Endothelial cell of umbilical vein (primary cell): ENCODE measurements at regions not wholly inside any gene's neighbourhood (a gene's known extent, or its start where the extent isn't known, plus 50 kb on each side); places are given as distances from the start of the nearest gene placed in this dataset.

Source experiments
- BruUV-seq: library from RNA; stranded (reverse); fragments of 400-500 nt; replicated peaks from 2 replicates; lab custom pipeline; 2021; lab: Mats Ljungman, UMichigan
- CTCF ChIA-PET: fragments of 300-600, 350-600 bp; sonication (Branson Sonifier 250); formaldehyde crosslinking; loops from one replicate; lab custom pipeline; 2021; ENCODE audit warnings: antibody characterized with exemption, inconsistent platforms; lab: Charles Lee
- POLR2A ChIA-PET: fragments of 300-600, 350-600 bp; sonication (Branson Sonifier 250); formaldehyde crosslinking; loops from one replicate; lab custom pipeline; 2021; ENCODE audit warnings: antibody characterized with exemption, inconsistent platforms; lab: Charles Lee
- DNase-seq: peaks from one replicate; pipeline ENCODE4 v3.0.0-alpha.2; 2011; ENCODE audit warnings: low read depth, low spot score
- FAIRE-seq: peaks from 2 replicates; lab custom pipeline; 2011; peaks lifted over from hg19 to GRCh38; lab: Jason Lieb, UNC
- H2AFZ ChIP-seq: 2 replicates; pipeline ENCODE4 v1.6.0; 2012; ENCODE audit warnings: low read depth, low read length, control low read depth, inconsistent platforms
- H3K27ac ChIP-seq: 2 replicates; pipeline ENCODE4 v1.5.1; 2011; ENCODE audit warnings: low read depth, mild to moderate bottlenecking, control low read depth, low read length, moderate library complexity; ENCODE audit not compliant: insufficient read depth
- H3K27me3 ChIP-seq, 2 experiments: 2 replicates each; pipeline versions ENCODE4 v1.6.0 to v1.6.1; 2011; ENCODE audit warnings: low read length in 2 of 2, mixed read lengths in 1 of 2; ENCODE audit not compliant: control insufficient read depth in 2 of 2, insufficient read depth in 2 of 2
- H3K36me3 ChIP-seq, 2 experiments: 2 replicates in 1 of 2; 3 replicates in 1 of 2; pipeline ENCODE4 v1.5.1; 2011; ENCODE audit warnings: low read length in 2 of 2, mild to moderate bottlenecking in 1 of 2, moderate library complexity in 1 of 2; ENCODE audit not compliant: control insufficient read depth in 2 of 2, insufficient read depth in 2 of 2; ENCODE audit errors: extremely low read depth in 1 of 2
- H3K4me1 ChIP-seq: 3 replicates; pipeline ENCODE4 v1.5.1; 2011; ENCODE audit warnings: mild to moderate bottlenecking, low read length; ENCODE audit not compliant: control insufficient read depth, insufficient read depth; ENCODE audit errors: extremely low read depth
- H3K4me2 ChIP-seq: 2 replicates; pipeline ENCODE4 v1.6.1; 2011; ENCODE audit warnings: low read length, control low read depth, mixed read lengths; ENCODE audit not compliant: insufficient read depth
- H3K4me3 ChIP-seq, 3 experiments: fragments of 200-600 bp in 1 of 3; sonication (generic), shearing (Covaris generic) in 1 of 3; replicated peaks in 1 of 3; 2 replicates each; pipeline ENCODE4 v1.5.1; 2011 to 2016; ENCODE audit warnings: control low read depth in 3 of 3, low read length in 3 of 3, mild to moderate bottlenecking in 2 of 3, inconsistent platforms in 1 of 3, low read depth in 1 of 3, moderate library complexity in 1 of 3; ENCODE audit not compliant: insufficient read depth in 1 of 3
- H3K79me2 ChIP-seq: 2 replicates; pipeline ENCODE4 v1.6.0; 2012; ENCODE audit warnings: low read length, inconsistent platforms; ENCODE audit not compliant: control insufficient read depth, insufficient read depth
- H3K9ac ChIP-seq: replicated peaks from 2 replicates; pipeline ENCODE3; 2011; ENCODE audit warnings: low read length, control low read depth; ENCODE audit not compliant: insufficient read depth; ENCODE audit errors: extremely low read depth
- H3K9me1 ChIP-seq: replicated peaks from 3 replicates; pipeline ENCODE4 v1.6.0; 2011; ENCODE audit warnings: mild to moderate bottlenecking, low read length; ENCODE audit not compliant: control insufficient read depth, insufficient read depth; ENCODE audit errors: extremely low read depth
- H3K9me3 ChIP-seq: replicated peaks from 2 replicates; pipeline ENCODE4 v1.5.1; 2012; ENCODE audit warnings: low read length, inconsistent platforms; ENCODE audit not compliant: control insufficient read depth, insufficient read depth
- H4K20me1 ChIP-seq: replicated peaks from 2 replicates; pipeline ENCODE3; 2011; ENCODE audit warnings: mild to moderate bottlenecking, low read length; ENCODE audit not compliant: control insufficient read depth, insufficient read depth; ENCODE audit errors: extremely low read depth
- CTCF ChIP-seq, 2 donors: IDR thresholded peaks; 1 replicate in 1 of 2; 2 replicates in 1 of 2; pipeline ENCODE4 v1.5.1; 2011; ENCODE audit warnings: low read length in 2 of 2, mild to moderate bottlenecking in 2 of 2, moderate library complexity in 2 of 2, control low read depth in 1 of 2, inconsistent platforms in 1 of 2, low read depth in 1 of 2; ENCODE audit not compliant: insufficient read depth in 1 of 2; ENCODE audit errors: extremely low read depth in 1 of 2
- EZH2 ChIP-seq: IDR thresholded peaks from 2 replicates; pipeline ENCODE4 v1.6.1; 2012; ENCODE audit warnings: borderline replicate concordance, low read depth, mild to moderate bottlenecking, moderate library complexity, low read length, inconsistent platforms; ENCODE audit not compliant: severe bottlenecking
- FOS ChIP-seq: IDR thresholded peaks from 2 replicates; pipeline ENCODE4 v1.6.1; 2011; ENCODE audit warnings: mild to moderate bottlenecking, low read length, moderate library complexity, borderline replicate concordance; ENCODE audit not compliant: insufficient read depth
- GATA2 ChIP-seq: IDR thresholded peaks from 2 replicates; pipeline ENCODE4 v1.7.0; 2011; ENCODE audit warnings: low read depth, mild to moderate bottlenecking, moderate library complexity, mixed read lengths, low read length; ENCODE audit not compliant: insufficient read length, insufficient read depth
- JUN ChIP-seq: IDR thresholded peaks from 2 replicates; pipeline ENCODE4 v1.6.1; 2011; ENCODE audit warnings: borderline replicate concordance, low read depth; ENCODE audit not compliant: insufficient read length, insufficient read depth
- MAX ChIP-seq: IDR thresholded peaks from 2 replicates; pipeline ENCODE4 v1.6.1; 2011; ENCODE audit not compliant: insufficient read depth, insufficient read length
- MYC ChIP-seq: IDR thresholded peaks from one replicate; pipeline ENCODE4 v1.6.1; 2011; ENCODE audit warnings: mild to moderate bottlenecking, low read depth, low read length
- POLR2A ChIP-seq: IDR thresholded peaks from 2 replicates; pipeline ENCODE4 v1.6.1; 2012; ENCODE audit warnings: low read depth, mild to moderate bottlenecking, control low read depth, low read length
- POLR2AphosphoS5 ChIP-seq: IDR thresholded peaks from 2 replicates; pipeline ENCODE4 v1.6.1; 2012; ENCODE audit warnings: low read depth, mild to moderate bottlenecking, control low read depth, low read length, moderate library complexity; ENCODE audit not compliant: insufficient read depth
- dilution Hi-C: fragments of 300-500 bp; cut with MboI; formaldehyde crosslinking; loops from one replicate; pipeline ENCODE4 v1.15.0; 2019; ENCODE audit warnings: low sequenced_read_pairs; ENCODE audit not compliant: extremely low pct_ligation_motif_present
- intact Hi-C: fragments of 100-400 bp; cut with micrococcal nuclease; formaldehyde crosslinking; loops from one replicate; pipeline ENCODE4 v1.10.0; 2022

- Histone ChIP-seq H3K79me2 (no peaks in the 10 kb centered on the region), H2AFZ (no peak overlapping the region), H3K4me2 (no peak overlapping the region), H3K9me3 (no peaks in the 10 kb centered on the region), H3K4me1 (no peaks in the 10 kb centered on the region), H3K27ac (no peak overlapping the region), H3K36me3 (no peaks in the 10 kb centered on the region), H3K9ac (no peak overlapping the region), H4K20me1 (no peaks in the 10 kb centered on the region), H3K4me3 (no peak overlapping the region), H3K27me3 (no peaks in the 10 kb centered on the region), H3K9me1 (no peaks in the 10 kb centered on the region)
- ChIA-PET CTCF (no interaction called here), POLR2A (no interaction called here)
- intact Hi-C loops (no loop called here), dilution Hi-C loops (no loop called here)
- no TSS peak for BruUV-seq
- TF ChIP-seq MAX = no peak
- TF ChIP-seq POLR2A = no peak
- TF ChIP-seq GATA2 = no peak
- no peak for TF ChIP-seq EZH2
- no peak for TF ChIP-seq MYC
- no peak for TF ChIP-seq POLR2AphosphoS5
- TF ChIP-seq JUN = no peak
- no peak for TF ChIP-seq FOS
- no peak for TF ChIP-seq CTCF (IDR thresholded peaks at IDR 0.05; ENCODE audit: extremely low read depth in 1 of 2, insufficient read depth in 1 of 2, low read depth in 1 of 2, low read length in 2 of 2)
- FAIRE-seq = peak; percentile 47
- DNase-seq = no peak
Observed at GRCh38 chr13:97710797-97711196, 242.7 kb upstream of the IPO5 start.
